ENCODE measurements at regions not wholly inside any gene's neighbourhood (a gene's known extent, or its start where the extent isn't known, plus 50 kb on each side); places are given as distances from the start of the nearest gene placed in this dataset.
A peak's percentile ranks its signal among the peaks of the same experiment; 100 is the strongest.
"Not testable (repeated sequence)": the region's sequence is repeated elsewhere in the genome, so short reads cannot be mapped to it uniquely, and the experiment has no call there.

- no peak for DNase-seq (ENCODE audit: low read depth in 2 of 2)
Measured at GRCh38 chr5:57069115-57069835, 104.6 kb upstream of the GPBP1 start.

- DNase-seq (ENCODE audit: low read depth in 2 of 2) = no peak
Measured at GRCh38 chr5:57072218-57072892, 101.5 kb upstream of the GPBP1 start.

- no peak for DNase-seq (ENCODE audit: low read depth in 2 of 2)
Measured at GRCh38 chr5:57082441-57083067, 91.3 kb upstream of the GPBP1 start.

- no peak for DNase-seq (ENCODE audit: low read depth in 2 of 2)
Measured at GRCh38 chr5:57085306-57086081, 88.4 kb upstream of the GPBP1 start.

GRCh38 chr5:57087947-57088346 lies 85.9 kb upstream of the GPBP1 start:
- DNase-seq (ENCODE audit: low read depth in 2 of 2) = not testable (repeated sequence)

- no peak for DNase-seq (ENCODE audit: low read depth in 2 of 2)
Measured at GRCh38 chr5:57094753-57095683, 78.8 kb upstream of the GPBP1 start.

GRCh38 chr5:57097526-57097925 lies 76.3 kb upstream of the GPBP1 start:
- no peak for DNase-seq (ENCODE audit: low read depth in 2 of 2)

GRCh38 chr5:57102189-57102904 lies 71.5 kb upstream of the GPBP1 start:
- DNase-seq (ENCODE audit: low read depth in 2 of 2) = no peak

GRCh38 chr5:57102905-57103255 lies 71.0 kb upstream of the GPBP1 start:
- DNase-seq (ENCODE audit: low read depth in 2 of 2) = no peak

- DNase-seq (ENCODE audit: low read depth in 2 of 2) = no peak
Measured at GRCh38 chr5:57103317-57103907, 70.4 kb upstream of the GPBP1 start.

- no peak for DNase-seq (ENCODE audit: low read depth in 2 of 2)
Measured at GRCh38 chr5:57106661-57107060, 67.2 kb upstream of the GPBP1 start.

- DNase-seq (ENCODE audit: low read depth in 2 of 2) = no peak
Measured at GRCh38 chr5:57111993-57112392, 61.9 kb upstream of the GPBP1 start.

GRCh38 chr5:57113481-57113880 lies 60.4 kb upstream of the GPBP1 start:
- DNase-seq (ENCODE audit: low read depth in 2 of 2) = no peak

GRCh38 chr5:57117596-57117995 lies 56.3 kb upstream of the GPBP1 start:
- peak in 1 of 2 donors; percentile 43 for DNase-seq (ENCODE audit: low read depth in 2 of 2)

- DNase-seq (ENCODE audit: low read depth in 2 of 2) = no peak
Measured at GRCh38 chr5:57119031-57119430, 54.8 kb upstream of the GPBP1 start.

GRCh38 chr5:57124014-57124413 lies 49.8 kb upstream of the GPBP1 start:
- DNase-seq (ENCODE audit: low read depth in 2 of 2) = no peak

Data from stimulated activated CD4-positive, alpha-beta T cell treated with anti-CD3 and anti-CD28 coated beads, Interleukin-1b, Interleukin-23, amount 100 ng/mL, for 1 hour (primary cell).